Uterus (tissue), 3 donors: ENCODE measurements at regions not wholly inside any gene's neighbourhood (a gene's known extent, or its start where the extent isn't known, plus 50 kb on each side); places are given as distances from the start of the nearest gene placed in this dataset.

ENCODE experiments used
- DNase-seq, 2 donors: peaks; one replicate each; pipeline ENCODE4 v3.0.0-alpha.2; 2019 to 2020
- H3K27ac ChIP-seq, 2 donors: fragments of 200-600 bp; sonication (generic); 1 replicate in 1 of 2; 2 replicates in 1 of 2; pipeline ENCODE4 v1.5.1; 2016 to 2018
- H3K27me3 ChIP-seq, 2 donors: fragments of 200-600 bp; sonication (generic); one replicate each; pipeline ENCODE4 v1.5.1; 2018 to 2019; ENCODE audit warnings: control low read depth in 1 of 2
- H3K36me3 ChIP-seq, 2 donors: fragments of 200-600 bp; sonication (generic); one replicate each; pipeline ENCODE4 v1.5.1; 2019; ENCODE audit warnings: control low read depth in 1 of 2
- H3K4me1 ChIP-seq, 2 donors: fragments of 200-600 bp; sonication (generic); one replicate each; pipeline ENCODE4 v1.5.1; 2018 to 2019; ENCODE audit warnings: control low read depth in 1 of 2
- H3K4me3 ChIP-seq, 2 donors: fragments of 200-600 bp; sonication (generic); 1 replicate in 1 of 2; 2 replicates in 1 of 2; pipeline ENCODE4 v1.5.1; 2018 to 2019; ENCODE audit warnings: mild to moderate bottlenecking in 1 of 2
- H3K9me3 ChIP-seq, 2 donors: fragments of 200-600 bp; sonication (generic); one replicate each; pipeline ENCODE4 v1.5.1; 2019; ENCODE audit warnings: control low read depth in 1 of 2
- POLR2A ChIP-seq, 2 donors: fragments of 450-650 bp; IDR thresholded peaks; one replicate each; pipeline ENCODE4 v1.6.1; 2016; ENCODE audit warnings: antibody characterized with exemption in 2 of 2, mild to moderate bottlenecking in 1 of 2, moderate library complexity in 1 of 2
- intact Hi-C: fragments of 100-400 bp; cut with DNase I; formaldehyde crosslinking; loops from one replicate; pipeline ENCODE4 v1.15.1; 2023; ENCODE audit warnings: low total_unique reads
- TF ChIP-seq, protein P1 (sequence below), 4 experiments: fragments of 200-600 bp in 2 of 4; fragments of 450-650 bp in 2 of 4; sonication (generic) in 2 of 4; IDR thresholded peaks; one replicate each; pipeline ENCODE4 v1.5.1; 2016 to 2019; ENCODE audit warnings: antibody characterized with exemption in 4 of 4, mild to moderate bottlenecking in 2 of 4, moderate library complexity in 1 of 4
- donor health status: DM: yes; HTN: yes; CAD: no.

DNA sequence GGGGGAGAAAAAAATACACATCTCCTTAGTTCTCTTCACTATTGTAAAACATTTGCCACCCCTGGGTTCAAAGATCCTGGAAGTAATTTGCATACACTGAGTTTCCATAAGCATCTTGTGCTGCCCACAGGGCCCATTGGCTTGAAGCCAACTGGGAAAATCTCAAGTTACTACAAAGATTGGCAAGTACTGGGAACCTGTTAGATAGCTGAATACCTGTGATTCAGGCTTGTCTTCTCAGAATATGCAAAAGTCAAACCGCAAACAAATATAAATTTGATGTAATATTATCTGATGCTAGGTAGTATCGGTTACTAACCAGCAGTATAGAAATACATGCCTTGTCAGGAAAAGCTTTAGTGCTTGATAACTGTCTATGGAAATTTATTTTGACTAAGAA, 156.9 kb upstream of the FST start:
- no peaks in the 10 kb centered on the region for H3K36me3 ChIP-seq
- no peak for DNase-seq
- H3K4me1 ChIP-seq: no peaks in the 10 kb centered on the region
- H3K27me3 ChIP-seq: no peaks in the 10 kb centered on the region
- no peak for TF ChIP-seq POLR2A (IDR thresholded peaks at IDR 0.05)
- TF ChIP-seq, protein P1, sequence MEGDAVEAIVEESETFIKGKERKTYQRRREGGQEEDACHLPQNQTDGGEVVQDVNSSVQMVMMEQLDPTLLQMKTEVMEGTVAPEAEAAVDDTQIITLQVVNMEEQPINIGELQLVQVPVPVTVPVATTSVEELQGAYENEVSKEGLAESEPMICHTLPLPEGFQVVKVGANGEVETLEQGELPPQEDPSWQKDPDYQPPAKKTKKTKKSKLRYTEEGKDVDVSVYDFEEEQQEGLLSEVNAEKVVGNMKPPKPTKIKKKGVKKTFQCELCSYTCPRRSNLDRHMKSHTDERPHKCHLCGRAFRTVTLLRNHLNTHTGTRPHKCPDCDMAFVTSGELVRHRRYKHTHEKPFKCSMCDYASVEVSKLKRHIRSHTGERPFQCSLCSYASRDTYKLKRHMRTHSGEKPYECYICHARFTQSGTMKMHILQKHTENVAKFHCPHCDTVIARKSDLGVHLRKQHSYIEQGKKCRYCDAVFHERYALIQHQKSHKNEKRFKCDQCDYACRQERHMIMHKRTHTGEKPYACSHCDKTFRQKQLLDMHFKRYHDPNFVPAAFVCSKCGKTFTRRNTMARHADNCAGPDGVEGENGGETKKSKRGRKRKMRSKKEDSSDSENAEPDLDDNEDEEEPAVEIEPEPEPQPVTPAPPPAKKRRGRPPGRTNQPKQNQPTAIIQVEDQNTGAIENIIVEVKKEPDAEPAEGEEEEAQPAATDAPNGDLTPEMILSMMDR (IDR thresholded peaks at IDR 0.05): no peak
- H3K4me3 ChIP-seq: no peak overlapping the region
- intact Hi-C loops: no loop called here
- no peaks in the 10 kb centered on the region for H3K9me3 ChIP-seq
- H3K27ac ChIP-seq: no peak overlapping the region

DNA sequence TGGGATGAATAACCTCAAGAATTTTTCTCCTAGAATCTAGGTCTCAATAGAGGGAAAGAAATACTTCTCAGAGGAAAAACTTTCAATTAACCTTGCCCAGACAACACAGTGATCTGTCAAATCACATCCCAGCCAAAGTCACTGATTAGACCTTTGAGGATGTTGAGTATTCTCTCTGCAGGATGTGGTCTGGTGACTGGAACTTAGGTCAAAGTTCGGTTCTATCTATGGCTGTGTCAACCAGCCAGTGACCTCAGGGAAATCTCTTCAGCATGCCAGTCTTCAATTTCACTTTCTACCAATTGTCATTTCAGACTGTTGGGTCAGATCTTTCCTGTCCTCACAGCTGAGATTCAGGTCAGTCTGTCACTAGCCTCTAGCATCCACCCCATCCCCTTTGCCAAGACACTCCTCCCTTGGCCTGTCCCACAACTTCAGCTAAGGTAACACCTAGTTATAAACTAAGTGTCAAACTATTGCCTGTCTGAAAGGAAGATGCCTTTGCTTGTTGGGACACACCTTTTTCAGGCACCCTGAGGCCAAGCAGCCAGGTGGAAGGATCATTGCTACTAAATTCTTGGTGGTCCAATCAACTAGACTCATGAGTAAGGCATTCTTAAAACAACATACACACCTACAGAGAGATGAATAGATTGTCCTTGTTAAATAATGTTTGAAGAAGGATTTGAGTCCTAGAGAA, 156.3 kb upstream of the FST start:
- no peaks in the 10 kb centered on the region for H3K36me3 ChIP-seq
- DNase-seq: no peak
- H3K9me3 ChIP-seq: no peaks in the 10 kb centered on the region
- no peak overlapping the region for H3K27ac ChIP-seq
- no peak overlapping the region for H3K4me3 ChIP-seq
- H3K4me1 ChIP-seq: no peaks in the 10 kb centered on the region
- no peak for TF ChIP-seq POLR2A (IDR thresholded peaks at IDR 0.05)
- TF ChIP-seq, protein P1 (IDR thresholded peaks at IDR 0.05): no peak
- H3K27me3 ChIP-seq: no peaks in the 10 kb centered on the region
- intact Hi-C loops: no loop called here

DNA sequence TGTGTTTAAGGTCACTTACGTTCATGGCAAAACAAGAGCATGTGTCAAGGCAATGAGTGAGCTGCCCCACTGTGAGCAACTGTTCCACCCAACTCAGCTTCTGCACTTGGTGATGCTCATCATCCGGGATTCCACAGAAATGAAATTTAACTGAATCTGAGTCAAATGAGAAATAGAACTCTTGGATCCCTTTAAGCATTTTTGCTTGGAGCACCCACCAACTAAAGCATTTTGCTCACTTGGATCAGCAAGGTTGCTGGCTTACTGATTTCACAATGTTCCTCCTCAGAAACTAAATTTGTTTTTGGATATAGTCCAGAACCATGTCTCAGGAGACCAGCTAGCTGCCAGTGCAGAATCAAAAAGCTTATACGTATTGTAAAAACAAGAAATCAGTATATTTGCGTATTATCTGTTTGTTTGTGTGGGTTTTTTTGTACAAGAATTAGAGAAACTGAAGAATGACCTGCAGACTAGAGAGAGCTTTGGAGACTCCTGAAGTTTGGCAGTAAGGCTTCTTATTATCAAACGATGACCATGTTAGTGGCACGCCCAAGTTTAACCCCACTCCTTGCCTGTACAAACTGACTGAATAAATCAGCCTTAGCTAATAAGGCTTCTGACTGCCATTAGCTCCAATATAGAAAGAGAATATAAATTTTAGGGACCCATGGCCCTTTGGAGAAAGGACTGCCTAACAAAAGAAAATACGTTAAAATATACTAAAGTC, 153.8 kb upstream of the FST start:
- Histone ChIP-seq H3K36me3 (no peaks in the 10 kb centered on the region), H3K27me3 (no peaks in the 10 kb centered on the region), H3K27ac (no peak overlapping the region), H3K9me3 (no peaks in the 10 kb centered on the region), H3K4me1 (no peaks in the 10 kb centered on the region), H3K4me3 (no peak overlapping the region)
- intact Hi-C loops: no loop called here
- TF ChIP-seq, protein P1 (IDR thresholded peaks at IDR 0.05): no peak
- no peak for TF ChIP-seq POLR2A (IDR thresholded peaks at IDR 0.05)
- no peak for DNase-seq

DNA sequence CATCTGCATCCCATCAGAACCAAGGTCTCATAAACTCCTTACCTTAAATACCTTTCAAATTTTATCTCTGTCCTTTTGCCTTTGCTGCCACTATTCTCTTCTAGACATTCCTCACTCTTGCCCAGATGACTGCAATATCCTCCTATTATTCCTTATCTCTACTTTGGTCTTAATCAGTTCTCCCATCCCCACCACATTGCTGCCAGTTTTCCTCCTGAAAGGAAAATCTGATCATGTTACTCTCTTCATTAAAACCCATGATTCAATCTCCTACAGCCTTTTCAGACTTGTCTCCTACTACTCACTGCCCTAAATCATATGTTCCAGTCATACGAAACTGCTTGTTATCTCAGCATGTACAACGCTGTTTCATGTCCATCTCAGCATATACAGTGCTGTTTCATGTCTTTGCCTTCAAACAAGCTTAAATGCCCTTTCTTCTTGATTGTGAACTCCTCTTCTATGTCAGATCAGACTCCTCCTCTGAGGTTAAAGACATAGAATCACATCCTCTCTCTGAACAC, 152.6 kb upstream of the FST start:
- Histone ChIP-seq H3K4me3 (no peak overlapping the region), H3K36me3 (no peaks in the 10 kb centered on the region), H3K27me3 (no peaks in the 10 kb centered on the region), H3K4me1 (no peaks in the 10 kb centered on the region), H3K27ac (no peak overlapping the region), H3K9me3 (no peaks in the 10 kb centered on the region)
- DNase-seq: no peak
- intact Hi-C loops: no loop called here
- TF ChIP-seq, protein P1 (IDR thresholded peaks at IDR 0.05): no peak
- no peak for TF ChIP-seq POLR2A (IDR thresholded peaks at IDR 0.05)

DNA sequence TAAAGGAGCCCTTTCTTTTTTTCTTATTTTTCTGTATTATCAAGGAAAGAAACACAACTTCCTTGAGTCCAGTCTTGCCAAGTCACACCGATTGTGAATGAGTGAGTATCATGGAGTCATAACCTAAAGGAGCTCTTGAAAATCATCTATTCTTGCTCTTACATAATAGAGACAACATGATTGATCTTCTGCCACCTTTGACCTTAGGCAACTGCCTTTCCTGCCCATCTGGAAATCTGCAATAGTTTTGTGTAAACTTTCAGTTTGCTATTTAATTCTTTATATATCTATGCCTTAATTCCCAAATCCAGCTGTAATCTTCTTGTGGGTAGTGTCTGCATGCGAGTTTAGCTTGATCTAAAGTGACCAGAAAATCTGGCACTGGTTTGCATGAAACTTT, 149.9 kb upstream of the FST start:
- intact Hi-C loops: no loop called here
- no peak for DNase-seq
- Histone ChIP-seq H3K4me3 (no peak overlapping the region), H3K9me3 (no peaks in the 10 kb centered on the region), H3K4me1 (no peaks in the 10 kb centered on the region), H3K27me3 (no peaks in the 10 kb centered on the region), H3K27ac (no peak overlapping the region), H3K36me3 (no peaks in the 10 kb centered on the region)
- no peak for TF ChIP-seq POLR2A (IDR thresholded peaks at IDR 0.05)
- TF ChIP-seq, protein P1 (IDR thresholded peaks at IDR 0.05): no peak
